ENCODE measurements at regions not wholly inside any gene's neighbourhood (a gene's known extent, or its start where the extent isn't known, plus 50 kb on each side); places are given as distances from the start of the nearest gene placed in this dataset.

GRCh38 chr18:40652321-40652720 lies 1302.7 kb upstream of the PIK3C3 start:
- no peak overlapping the region for H2BK20ac ChIP-seq (ENCODE audit: low read length)
- no peak overlapping the region for H3K9ac ChIP-seq (replicated peaks in 1 of 4; ENCODE audit: extremely low read depth in 1 of 4, low read depth in 3 of 4, low read length in 3 of 4)
- H3K4me1 ChIP-seq (replicated peaks in 1 of 4; ENCODE audit: control insufficient read depth in 3 of 4, insufficient read depth in 4 of 4, low read length in 3 of 4) = no peaks in the 10 kb centered on the region
- no peak overlapping the region for H3K56ac ChIP-seq (replicated peaks; ENCODE audit: insufficient read length, low read depth, low read length)
- H2BK120ac ChIP-seq (replicated peaks; ENCODE audit: low read depth, low read length) = no peak overlapping the region
- H3K27me3 ChIP-seq (replicated peaks in 1 of 4; ENCODE audit: control insufficient read depth in 3 of 4, extremely low read depth in 1 of 4, insufficient read depth in 3 of 4, low read length in 3 of 4) = no peaks in the 10 kb centered on the region
- DNase-seq (ENCODE audit: low read depth in 1 of 2, low spot score in 2 of 2) = no peak
- H3K23ac ChIP-seq (ENCODE audit: insufficient read length) = no peak overlapping the region
- H3K14ac ChIP-seq (ENCODE audit: insufficient read length) = no peak overlapping the region
- no peak overlapping the region for H4K5ac ChIP-seq (ENCODE audit: insufficient read length, low read depth, low read length)
- H3K4me3 ChIP-seq (ENCODE audit: extremely low read depth in 1 of 4, insufficient read depth in 2 of 4, low read depth in 3 of 4, low read length in 4 of 4) = no peak overlapping the region
- H3K4me2 ChIP-seq (ENCODE audit: insufficient read depth in 1 of 2, low read depth in 2 of 2, low read length in 2 of 2) = no peak overlapping the region
- no peak overlapping the region for H4K91ac ChIP-seq (replicated peaks; ENCODE audit: insufficient read length, low read length)
- no peaks in the 10 kb centered on the region for H4K20me1 ChIP-seq (replicated peaks in 1 of 2; ENCODE audit: control insufficient read depth in 1 of 2, insufficient read depth in 2 of 2, low read length in 2 of 2)
- H3K4ac ChIP-seq (replicated peaks; ENCODE audit: insufficient read length, low read depth, low read length) = no peak overlapping the region
- H2AK5ac ChIP-seq (ENCODE audit: low read depth, low read length) = no peak overlapping the region
- H3K27ac ChIP-seq (ENCODE audit: low read depth, low read length) = no peak overlapping the region
- H2BK15ac ChIP-seq (ENCODE audit: low read length) = no peak overlapping the region
- FAIRE-seq = no peak
- H4K8ac ChIP-seq (ENCODE audit: extremely low read depth, insufficient read depth, low read length) = no peak overlapping the region
- TF ChIP-seq SIN3A (conservative IDR thresholded peaks at IDR 0.05 in 1 of 2, IDR thresholded peaks at IDR 0.05 in 1 of 2; ENCODE audit: low read depth in 1 of 2, low read length in 2 of 2) = no peak
- TF ChIP-seq PHF8 (conservative IDR thresholded peaks at IDR 0.05; ENCODE audit: low read depth, low read length) = no peak
- TF ChIP-seq NANOG (IDR thresholded peaks at IDR 0.05; ENCODE audit: insufficient read depth, low read depth, low read length, poor library complexity, severe bottlenecking) = no peak
- TF ChIP-seq HDAC6 (IDR thresholded peaks at IDR 0.05; ENCODE audit: low read depth, low read length) = no peak
- no peak for TF ChIP-seq EGR1 (IDR thresholded peaks at IDR 0.05; ENCODE audit: borderline replicate concordance, low read depth, low read length)
- TF ChIP-seq BACH1 (IDR thresholded peaks at IDR 0.05; ENCODE audit: low read length) = no peak
- TF ChIP-seq BCL11A (IDR thresholded peaks at IDR 0.05; ENCODE audit: low read depth in 2 of 2, low read length in 2 of 2) = no peak
- TF ChIP-seq CEBPB (IDR thresholded peaks at IDR 0.05; ENCODE audit: low read depth, low read length) = no peak
- TF ChIP-seq POU5F1 (IDR thresholded peaks at IDR 0.05; ENCODE audit: low read depth, low read length) = no peak
- TF ChIP-seq RFX5 (IDR thresholded peaks at IDR 0.05; ENCODE audit: borderline replicate concordance, low read depth, low read length) = no peak
- TF ChIP-seq TEAD4 (IDR thresholded peaks at IDR 0.05; ENCODE audit: low read depth, low read length) = no peak
- no peak for TF ChIP-seq SP1 (IDR thresholded peaks at IDR 0.05; ENCODE audit: low read depth, low read length)
- no peaks in the 10 kb centered on the region for H3K23me2 ChIP-seq (ENCODE audit: low read depth, low read length)
- no peak overlapping the region for H2AFZ ChIP-seq (ENCODE audit: low read length)
- H2BK5ac ChIP-seq (ENCODE audit: low read depth, low read length) = no peak overlapping the region
- 94% methylated on average over 1 of the region's 1 CpG; no CpG with 5 or more reads in 1 of the 2 experiments for WGBS, 2 experiments (ENCODE audit: extremely low coverage in 1 of 2, insufficient coverage in 1 of 2, insufficient read length in 1 of 2, insufficient replicate concordance in 2 of 2, low coverage in 1 of 2, low lambda C conversion rate in 2 of 2, missing lambda C conversion rate in 1 of 2)
- no peak overlapping the region for H2BK12ac ChIP-seq (ENCODE audit: low read depth, low read length)
- ChIA-PET CTCF (ENCODE audit: partially characterized antibody) (interaction anchor here (0.6 kb wide), 1 partner anchor 72 kb away, joined by 5 read pairs; no protein-coding TSS in a partner anchor), POLR2A (ENCODE audit: partially characterized antibody) (no interaction called here)
- H3K79me2 ChIP-seq (ENCODE audit: control insufficient read depth in 1 of 2, insufficient read depth in 2 of 2, low read length in 2 of 2) = no peaks in the 10 kb centered on the region
- H3K9me3 ChIP-seq (ENCODE audit: insufficient read depth in 2 of 2, low read depth in 1 of 2, low read length in 1 of 2) = no peaks in the 10 kb centered on the region
- no peak overlapping the region for H3K18ac ChIP-seq (ENCODE audit: extremely low read depth, low read length)
- no peaks in the 10 kb centered on the region for H3K79me1 ChIP-seq (ENCODE audit: low read depth, low read length)
- no peaks in the 10 kb centered on the region for H3K36me3 ChIP-seq (ENCODE audit: control insufficient read depth in 2 of 4, insufficient read depth in 4 of 4, low read length in 3 of 4)

All from H1 (cell line).